ENCODE measurements at regions not wholly inside any gene's neighbourhood (a gene's known extent, or its start where the extent isn't known, plus 50 kb on each side); places are given as distances from the start of the nearest gene placed in this dataset.
"Not testable (repeated sequence)": the region's sequence is repeated elsewhere in the genome, so short reads cannot be mapped to it uniquely, and the experiment has no call there.

DNA sequence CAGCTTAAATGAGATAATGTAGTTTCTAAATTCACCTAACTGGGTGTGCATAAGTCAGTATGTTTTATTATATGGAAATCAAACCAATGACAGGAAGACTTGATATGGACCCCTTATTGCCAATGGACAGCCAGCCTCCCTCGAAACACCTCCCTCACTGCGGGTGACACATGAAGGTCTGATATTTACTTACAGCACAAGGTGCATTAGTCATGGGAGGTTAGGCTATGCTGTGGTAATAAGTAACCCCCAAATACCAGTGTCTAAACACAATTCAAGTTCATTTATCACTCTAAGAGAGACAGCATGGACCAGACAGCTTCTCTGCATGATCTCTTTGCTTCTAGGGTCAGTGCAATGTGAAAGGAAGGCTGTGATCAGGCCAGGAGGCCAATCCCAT is 126.0 kb upstream of the KCNJ6 start:
- no peak for DNase-seq

DNA sequence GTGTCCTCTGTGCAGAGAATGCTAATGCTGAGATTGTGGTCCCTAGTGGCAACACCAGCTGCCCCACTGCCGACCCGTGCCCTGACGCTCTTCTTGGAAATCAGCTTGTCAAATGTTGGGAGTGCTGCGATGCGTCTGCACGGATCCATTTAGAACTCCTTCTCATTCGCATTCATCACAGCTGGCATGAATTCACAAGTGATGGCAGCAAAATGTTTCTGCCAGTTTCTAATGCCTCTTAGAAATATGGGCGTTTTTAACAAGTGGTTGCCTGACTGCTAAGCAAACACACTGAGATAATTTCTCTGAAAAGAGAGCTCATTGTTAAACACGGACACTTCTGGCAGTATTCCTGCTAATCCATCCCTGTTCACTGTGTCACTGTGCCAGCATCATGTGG is 131.9 kb upstream of the KCNJ6 start:
- DNase-seq = no peak

DNA sequence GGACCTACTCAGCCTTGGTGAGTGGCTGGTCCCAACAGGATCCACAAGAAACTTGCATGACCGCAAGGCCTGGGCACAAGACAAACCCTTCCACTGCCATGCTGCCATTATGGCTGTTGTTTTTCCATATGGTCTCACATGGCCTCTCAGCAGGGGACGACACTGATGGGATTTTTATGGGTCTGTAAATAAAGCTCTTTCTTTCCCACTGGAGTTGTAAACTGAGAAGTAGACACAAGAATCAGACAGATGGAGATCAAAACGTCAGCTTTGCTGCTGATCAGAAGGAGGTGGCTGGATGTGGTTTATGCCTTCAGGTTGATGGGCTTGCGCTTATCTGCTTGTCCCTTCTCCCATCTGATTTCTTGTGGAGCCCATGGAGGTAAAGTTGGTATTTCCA is 138.1 kb upstream of the KCNJ6 start:
- DNase-seq = no peak

DNA sequence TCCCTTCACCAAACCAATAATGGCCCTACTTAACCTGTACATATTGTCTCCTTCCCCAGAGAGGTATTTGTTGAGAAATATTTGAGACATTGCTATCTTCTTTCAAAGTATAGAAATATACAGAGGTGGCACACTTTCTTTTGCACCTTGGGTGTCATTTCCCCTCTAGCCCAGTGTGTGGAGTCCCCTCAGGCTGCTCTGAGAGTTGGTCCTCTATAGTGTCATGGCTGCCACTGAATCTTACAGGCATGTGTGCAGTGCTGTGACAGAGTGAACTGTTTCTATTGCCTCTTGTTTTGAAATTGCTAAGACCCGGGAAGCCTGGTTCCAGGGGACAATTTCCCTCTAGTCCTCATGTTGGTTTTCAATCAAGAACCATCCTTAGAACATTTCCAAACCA is 140.2 kb upstream of the KCNJ6 start:
- no peak for DNase-seq

DNA sequence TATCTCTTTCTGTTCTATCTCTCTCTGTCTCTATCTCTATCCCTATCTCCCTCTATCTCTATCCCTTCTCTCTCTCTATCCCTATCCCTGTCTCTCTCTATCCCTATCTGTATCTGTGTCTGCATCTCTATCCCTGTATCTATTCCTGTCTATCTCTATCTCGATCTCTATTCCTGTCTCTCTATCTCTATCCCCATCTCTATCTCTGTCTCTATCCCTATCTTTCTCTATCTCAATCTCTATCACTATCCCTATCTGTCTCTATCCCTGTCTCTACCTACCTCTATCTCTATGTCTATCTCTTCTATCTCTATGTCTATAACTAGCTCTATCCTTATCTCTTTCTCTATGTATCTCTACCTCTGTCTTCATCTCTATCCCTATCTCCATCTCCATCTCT is 141.4 kb upstream of the KCNJ6 start:
- DNase-seq = no peak

DNA sequence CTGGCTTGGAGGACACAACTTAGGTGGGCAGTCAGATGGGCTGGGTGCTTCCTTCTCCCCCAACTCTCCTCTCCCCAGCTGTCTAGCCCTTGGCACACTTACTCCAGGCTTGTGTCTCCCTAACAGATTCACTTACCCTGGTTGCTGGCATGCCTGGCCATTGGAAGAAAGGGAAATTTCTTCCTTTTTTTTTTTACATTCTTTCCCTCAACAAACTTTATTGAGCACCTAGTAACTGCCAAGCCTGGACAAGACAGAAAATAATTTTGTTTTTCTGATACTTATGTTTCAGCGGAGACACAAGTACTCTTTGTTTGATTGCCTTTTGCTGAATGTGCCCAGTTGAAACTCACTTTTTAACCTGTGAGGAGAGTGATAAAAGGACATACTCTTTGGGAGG is 144.3 kb upstream of the KCNJ6 start:
- no peak for DNase-seq

DNA sequence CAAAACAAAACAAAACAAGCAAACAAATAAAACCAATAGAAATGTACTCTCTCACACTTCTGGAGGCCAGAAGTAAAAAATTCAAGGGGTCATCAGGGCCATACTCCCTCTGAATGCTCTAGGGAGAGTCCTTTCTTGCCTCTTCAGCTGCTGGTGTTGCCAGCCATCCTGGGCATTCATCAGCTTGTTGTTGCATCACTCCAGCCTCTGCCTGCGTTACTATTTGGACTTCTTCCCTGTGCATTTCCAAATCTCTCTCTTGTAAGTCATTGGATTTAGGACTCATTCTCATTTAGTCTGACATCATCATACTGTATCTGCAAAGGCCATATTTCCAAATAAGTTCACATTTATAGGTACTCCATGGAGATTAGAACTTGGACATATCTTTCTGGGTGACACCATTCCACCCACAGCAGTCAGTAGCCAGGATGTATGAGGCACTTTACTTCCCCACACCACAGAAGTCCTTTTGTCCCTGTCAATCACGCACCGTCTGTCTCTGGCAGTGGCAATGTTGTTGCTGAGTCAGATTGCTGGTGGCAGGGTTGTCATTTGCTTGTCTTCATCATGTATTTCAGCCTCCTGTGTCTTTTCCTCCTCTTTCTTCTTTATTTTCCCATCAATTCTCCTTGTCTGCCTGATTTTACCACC is 151.0 kb upstream of the KCNJ6 start:
- no peak for DNase-seq

DNA sequence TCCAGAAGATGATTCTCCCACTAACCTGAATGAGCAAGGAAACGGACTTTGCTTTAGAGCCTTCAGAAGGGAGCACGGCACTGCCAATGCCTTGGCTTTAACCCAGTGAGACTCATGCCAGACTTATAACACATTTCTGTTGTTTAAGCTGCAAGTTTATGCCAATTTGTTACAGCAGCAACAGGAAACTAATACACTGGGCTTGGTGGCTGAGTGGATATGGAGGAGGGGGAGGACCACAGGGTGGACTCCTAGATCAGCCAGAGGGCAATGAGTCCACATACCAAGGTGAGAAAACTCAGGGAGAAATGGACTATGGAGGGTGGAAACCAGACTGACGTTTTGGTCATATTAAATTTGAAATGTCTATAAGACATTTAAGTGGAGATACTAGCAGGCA is 156.2 kb upstream of the KCNJ6 start:
- no peak for DNase-seq

DNA sequence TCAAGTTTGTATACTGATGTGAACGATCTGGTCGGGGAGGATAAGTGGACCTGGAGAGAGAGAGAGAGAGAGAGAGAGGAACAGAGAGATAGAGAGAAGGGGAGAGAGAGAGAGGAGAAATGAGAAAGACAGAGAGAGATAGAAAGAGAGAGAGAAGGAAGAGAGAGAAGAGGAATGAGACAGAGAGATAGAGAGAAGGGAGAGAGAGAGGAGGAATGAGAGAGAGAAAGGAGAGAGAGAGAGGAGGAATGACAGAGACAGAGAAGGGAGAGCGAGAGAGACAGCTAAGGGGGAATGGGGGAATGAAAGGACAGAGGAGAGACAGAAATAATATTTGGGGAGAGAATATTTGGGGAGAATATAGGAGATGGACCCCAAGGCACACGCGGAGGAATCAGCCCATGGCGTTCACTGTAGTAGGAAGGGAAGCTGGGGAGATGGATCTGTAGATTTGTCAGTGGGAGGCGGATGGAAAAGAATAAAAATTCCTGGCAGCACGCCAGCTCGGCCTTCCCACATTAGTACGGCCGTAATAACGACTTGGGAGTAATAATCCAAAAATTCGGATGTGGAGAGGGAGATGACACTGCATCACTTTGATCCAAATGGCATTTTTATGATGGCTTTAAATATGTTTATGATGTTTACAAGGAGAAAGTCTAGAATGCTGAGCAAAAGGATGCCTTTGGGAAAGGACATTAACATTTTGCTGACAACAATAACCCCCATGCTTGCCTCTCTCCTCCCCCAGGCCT is 159.8 kb upstream of the KCNJ6 start:
- no peak for DNase-seq

DNA sequence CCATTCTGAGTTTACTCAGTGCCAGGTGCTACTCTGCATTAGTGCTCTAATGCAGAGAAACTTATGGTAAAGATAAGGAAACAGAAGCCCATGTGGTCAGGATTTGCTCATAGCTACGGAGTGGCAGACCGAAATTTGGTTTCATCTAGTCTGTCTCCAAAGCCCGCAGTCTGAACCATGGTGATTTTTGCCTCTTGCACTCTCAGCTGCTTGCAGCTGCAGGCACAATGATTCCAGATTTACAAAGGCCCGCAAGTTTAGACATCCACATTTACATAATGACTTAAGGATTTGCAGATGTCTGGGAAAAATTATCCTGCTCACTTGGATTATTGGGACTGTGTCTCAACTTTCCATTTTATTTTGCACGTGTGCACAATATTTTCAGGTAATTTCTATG is 161.3 kb upstream of the KCNJ6 start:
- no peak for DNase-seq

DNA sequence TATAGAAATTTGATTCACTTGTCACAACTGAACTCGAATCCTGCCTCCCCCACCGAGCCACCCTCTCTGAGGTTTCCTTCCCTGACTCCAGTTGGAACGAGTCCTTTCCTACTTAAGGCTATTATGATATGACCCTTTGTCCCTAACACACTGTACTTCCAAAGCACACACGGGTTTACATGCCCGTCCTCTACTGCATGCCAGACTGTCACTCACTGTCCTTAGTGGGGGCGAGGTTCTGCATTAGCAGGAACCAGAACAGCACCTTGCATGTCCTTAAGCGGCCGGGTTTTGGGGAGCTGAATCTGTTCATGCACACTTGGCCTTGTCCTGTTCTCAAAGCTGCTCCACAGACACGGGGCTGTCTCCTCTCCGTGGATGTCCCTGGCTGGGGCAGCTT is 164.6 kb upstream of the KCNJ6 start:
- DNase-seq = no peak

DNA sequence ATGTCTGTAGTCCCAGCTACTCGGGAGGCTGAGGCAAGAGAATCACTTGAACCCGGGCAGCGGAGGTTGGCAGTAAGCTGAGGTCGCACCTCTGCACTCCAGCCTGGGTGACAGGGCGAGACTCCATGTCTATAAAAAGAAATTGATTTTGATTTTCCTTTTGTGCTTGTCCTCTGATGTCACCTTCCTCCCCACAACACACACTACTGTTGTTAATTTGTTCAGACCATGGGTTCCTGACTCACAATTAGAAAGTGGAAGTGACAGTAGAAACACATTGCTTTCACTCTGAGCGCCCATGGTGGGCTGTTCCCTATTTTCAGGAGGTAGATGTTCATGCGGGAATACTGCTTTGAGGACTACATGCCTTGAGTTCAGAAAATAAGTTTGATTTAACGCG is 165.5 kb upstream of the KCNJ6 start:
- DNase-seq = no peak

DNA sequence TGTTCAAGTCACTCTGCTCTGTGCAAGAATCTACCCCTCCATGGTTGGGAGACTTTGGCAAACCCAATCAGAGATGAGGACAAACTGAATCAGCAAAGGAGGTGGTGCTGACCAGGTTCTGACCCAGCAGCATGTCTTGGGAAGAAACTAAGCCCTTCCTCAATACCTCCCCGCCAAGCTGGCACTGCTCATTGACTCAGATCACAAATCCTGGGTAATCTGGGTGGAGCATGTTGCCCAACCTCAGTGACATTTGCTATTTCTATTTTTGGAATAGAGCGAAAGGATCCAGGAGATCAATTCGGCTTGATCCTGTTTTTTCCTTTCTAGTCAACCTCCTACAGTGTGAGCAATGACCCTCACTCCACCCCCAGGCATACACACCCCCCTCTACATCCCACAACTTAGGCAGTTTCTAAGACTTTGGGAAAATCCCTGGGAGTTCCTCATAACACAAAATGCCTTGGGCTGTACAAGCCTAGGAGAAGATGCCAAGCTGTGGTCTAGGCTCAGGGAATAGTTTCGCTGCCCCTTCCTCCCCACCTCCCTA is 166.8 kb upstream of the KCNJ6 start:
- no peak for DNase-seq

DNA sequence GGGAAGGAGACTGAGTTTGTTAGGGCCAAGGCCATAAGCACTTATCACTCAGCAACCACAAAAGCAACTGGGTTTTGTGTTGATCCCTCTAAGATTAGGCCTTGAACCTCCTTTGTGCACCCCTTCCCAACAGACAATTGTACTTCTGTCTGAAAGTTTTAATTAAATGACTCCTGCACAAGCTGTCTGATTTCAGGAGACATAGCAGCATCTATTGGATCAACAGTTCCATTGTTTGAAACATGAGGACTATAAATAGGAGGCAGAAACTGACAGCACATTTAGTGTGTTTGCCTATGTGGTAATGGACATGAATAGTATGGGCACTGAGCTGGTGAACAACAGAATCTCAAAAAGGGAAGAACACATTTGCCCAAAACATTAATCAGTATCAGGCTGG is 167.3 kb upstream of the KCNJ6 start:
- no peak for DNase-seq

DNA sequence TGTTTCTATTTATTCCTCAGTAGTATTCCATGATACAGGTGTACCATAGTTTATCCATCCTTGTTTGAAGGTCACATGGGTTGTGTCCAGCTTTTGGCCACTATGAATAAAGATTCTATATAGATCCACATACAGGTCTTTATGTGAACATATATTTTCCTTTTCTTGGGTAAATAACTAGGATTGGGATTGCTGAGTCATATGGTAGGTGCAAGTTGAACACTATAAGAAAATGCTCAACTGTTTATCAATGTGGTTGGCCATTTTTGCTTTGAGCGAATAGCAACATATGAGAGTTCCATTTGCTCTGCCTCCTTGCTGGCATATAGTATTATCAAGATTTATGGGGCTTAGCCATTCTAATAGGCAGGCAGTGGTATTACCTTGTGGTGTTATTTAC is 170.2 kb upstream of the KCNJ15 start:
- DNase-seq = no peak

DNA sequence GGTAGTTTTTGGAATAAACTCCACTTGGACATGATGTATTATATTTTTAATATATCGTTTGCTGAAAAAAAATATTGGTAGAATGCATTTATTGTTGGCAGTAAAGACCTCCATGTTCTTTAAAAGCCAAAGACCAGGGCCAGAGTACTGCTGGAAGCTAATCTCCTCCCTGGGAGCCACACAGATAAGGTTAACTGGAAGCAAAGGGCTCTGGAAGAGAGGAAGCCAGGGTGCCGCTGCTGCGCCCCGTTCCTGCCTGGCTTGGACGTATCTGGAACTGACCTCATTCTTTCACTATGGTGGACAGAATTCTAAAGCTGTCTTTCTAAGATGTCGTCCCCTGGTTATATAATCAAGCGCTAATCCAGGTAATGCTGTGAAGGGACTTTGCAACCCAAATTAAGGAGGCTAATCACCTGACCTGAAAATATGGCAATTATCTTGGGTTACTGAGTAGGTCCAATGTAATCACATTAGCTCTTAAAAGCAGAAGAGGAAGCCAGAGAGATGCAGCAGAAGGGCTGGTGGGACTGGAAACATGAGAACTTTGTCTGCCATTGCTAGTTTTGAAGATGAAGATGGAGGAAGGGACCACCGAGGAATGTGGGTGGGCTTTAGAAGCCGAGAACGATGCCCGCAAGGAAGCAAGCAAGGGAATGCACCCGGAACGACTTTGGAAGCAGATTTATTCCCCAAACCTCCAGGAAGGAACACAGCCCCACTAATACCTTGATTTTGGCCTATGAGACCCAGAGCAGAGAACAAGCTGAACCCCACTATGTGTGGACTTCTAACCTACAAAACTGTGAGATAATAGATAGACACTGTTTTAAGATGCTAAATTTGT is 167.7 kb upstream of the KCNJ15 start:
- DNase-seq = no peak

DNA sequence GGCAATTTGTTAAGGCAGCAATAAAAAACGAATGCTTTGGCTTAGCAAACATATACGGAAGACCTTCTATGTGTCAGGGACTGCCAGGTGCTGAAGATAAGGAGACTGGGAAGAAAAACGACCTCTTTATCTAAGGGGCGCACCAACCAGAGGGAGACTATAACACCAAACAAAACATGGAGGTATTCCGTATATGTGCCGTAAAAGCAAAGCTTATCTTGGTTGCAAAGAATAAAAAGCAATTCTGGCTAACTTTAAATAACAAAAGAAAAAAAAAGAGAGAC is 167.1 kb upstream of the KCNJ15 start:
- no peak for DNase-seq

DNA sequence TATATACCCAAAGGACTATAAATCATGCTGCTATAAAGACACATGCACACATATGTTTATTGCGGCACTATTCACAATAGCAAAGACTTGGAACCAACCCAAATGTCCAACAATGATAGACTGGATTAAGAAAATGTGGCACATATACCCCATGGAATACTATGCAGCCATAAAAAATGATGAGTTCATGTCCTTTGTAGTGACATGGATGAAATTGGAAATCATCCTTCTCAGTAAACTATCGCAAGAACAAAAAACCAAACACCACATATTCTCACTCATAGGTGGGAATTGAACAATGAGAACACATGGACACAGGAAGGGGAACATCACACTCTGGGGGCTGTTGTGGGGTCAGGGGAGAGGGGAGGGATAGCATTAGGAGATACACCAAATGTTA is 165.7 kb upstream of the KCNJ15 start:
- not testable (repeated sequence) for DNase-seq

DNA sequence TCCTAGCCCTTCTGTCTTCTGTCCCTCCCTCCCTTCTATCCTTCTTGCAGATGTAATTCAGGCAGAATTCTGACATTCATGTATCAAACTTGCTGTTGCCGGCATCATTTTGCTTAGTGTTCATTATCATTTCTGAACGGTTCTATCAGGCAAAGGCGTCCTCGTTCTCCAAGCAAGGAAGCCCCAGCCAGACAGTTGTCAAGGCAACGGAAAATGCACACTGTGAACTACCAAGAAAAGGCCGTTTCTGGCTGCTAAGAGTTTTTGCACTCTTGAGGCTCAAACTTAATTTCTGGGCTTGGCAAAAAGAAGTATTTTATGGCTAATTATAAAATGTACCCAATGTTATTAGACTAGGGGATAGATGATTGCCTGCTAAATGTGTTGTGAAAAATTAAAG is 164.7 kb upstream of the KCNJ15 start:
- DNase-seq = no peak

DNA sequence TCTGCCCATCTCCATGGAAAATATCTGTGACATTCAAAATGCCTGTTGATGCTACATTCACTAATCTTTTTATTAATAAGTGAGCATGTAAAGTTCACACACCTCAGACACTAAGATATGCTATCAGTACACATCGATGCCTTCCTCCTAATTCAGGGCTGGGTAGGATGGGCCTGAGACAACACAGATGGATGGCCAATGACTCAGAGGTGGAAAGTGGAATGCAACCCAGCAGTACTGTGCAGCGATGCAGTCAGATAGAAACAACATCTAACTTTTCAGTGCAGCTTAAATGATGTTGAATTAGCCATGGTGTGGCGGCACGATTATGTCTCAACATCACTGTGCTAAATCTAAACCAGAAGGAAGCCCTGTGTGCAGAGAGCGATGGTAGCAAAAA is 161.6 kb upstream of the KCNJ15 start:
- DNase-seq = no peak

DNA sequence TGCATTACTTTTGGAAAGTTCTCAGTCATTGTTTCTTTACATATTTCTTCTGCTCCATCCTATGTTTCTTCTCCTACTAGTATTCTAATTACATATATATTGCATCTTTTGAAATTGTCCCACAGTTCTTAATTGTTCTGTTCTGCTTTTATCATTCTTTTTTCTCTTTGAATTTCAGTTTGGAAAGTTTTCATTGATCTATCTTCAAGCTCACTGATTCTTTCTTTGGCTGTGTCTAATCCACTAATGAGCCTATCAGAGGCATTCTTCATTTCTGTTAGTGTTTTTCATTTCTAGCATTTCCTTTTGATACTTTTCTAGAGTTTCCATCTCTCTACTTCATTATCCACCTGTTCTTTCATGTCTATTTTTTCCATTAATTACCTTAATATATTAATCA is 159.0 kb upstream of the KCNJ15 start:
- DNase-seq = no peak

DNA sequence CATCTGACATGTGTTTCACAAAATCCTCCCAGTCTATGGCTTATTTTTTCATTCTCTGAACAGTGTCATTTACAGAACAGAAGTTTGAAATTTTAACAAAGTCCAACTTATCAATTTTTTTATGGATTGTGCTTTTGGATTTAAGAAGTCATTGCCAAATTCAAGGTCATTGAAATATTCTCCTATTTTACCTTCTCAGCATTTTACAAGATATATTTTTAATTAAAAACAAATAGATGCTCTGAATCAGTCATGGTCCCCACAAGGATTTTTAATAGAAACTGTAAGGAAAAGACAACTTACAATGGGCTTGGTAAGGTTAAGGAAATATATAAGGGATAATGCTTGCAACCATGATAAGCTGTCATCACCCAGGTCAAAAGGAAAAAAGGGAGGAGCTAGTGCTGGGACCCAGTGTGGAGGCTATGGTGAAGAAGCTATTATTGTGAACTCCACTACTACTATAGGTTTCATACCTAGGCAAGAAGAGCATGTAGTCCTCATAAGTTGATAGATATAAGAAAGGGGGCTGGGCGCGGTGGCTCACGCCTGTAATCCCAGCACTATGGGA is 144.5 kb upstream of the KCNJ15 start:
- no peak for DNase-seq

DNA sequence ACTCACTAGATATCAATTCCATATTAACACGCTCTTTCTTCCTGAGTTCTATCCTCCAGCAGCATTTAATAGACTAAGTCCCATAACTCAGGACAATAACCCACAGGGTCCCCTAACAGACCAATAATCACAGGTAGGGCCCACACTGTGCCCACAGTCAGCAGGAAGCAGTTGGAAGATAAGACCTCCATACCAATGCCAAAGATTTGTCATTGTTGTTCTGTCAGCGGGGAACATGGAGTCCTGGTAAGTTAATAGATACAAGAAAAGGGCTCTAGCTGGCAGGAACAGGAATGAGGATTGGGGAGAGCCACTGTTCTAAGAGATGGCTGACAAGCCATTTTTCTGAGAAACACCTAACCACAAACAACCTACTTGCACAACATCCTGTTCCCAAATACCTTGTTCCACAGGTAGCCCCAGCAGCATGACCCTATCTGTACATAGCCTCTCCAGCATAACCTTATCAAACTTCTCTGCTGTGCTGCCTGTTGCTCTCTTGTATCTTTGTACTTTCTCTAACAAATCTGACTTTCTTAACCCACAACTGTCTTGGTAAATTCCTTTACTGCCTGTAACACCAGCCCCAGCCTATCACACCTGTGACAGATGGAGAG is 142.0 kb upstream of the KCNJ15 start:
- DNase-seq = no peak

Data from activated T-cell treated with anti-CD3 and anti-CD28 coated beads, Interleukin-2, amount 50 U/mL, for 48 hours (primary cell).